ENCODE measurements at regions not wholly inside any gene's neighbourhood (a gene's known extent, or its start where the extent isn't known, plus 50 kb on each side); places are given as distances from the start of the nearest gene placed in this dataset.
A peak's percentile ranks its signal among the peaks of the same experiment; 100 is the strongest.

DNA sequence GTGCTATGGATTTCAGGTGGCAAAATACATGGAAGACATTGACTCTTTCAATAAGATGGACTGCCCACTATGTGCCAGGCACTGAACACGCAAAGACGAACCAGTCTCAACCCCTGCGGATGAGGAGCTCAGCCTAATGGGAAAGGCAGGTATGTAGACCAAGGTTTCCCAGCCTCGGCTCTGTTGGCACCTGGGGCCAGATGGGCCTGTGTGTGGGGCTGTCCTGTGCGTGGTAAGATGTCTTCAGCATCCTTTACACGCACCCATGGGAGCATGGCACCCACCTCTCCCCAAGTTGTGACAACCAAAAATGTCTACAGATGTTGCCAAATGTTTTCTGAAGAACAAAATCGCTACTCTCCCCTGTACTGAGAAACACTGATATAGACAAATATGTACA, 82.6 kb upstream of the FOXQ1 start:
- Histone ChIP-seq H3K27ac (ENCODE audit: low read depth, low read length) (no peak overlapping the region), H4K20me1 (ENCODE audit: insufficient read depth, low read length) (no peaks in the 10 kb centered on the region), H2AFZ (ENCODE audit: low read length) (no peak overlapping the region), H3K4me3 (ENCODE audit: insufficient read depth, low read length) (no peak overlapping the region), H3K9me3 (ENCODE audit: low read depth, low read length) (no peaks in the 10 kb centered on the region), H3K4me2 (ENCODE audit: insufficient read depth, low read length) (no peak overlapping the region), H3K36me3 (ENCODE audit: insufficient read depth, low read length) (no peaks in the 10 kb centered on the region), H3K27me3 (ENCODE audit: insufficient read depth, low read length) (peaks cover 15% of the 10 kb centered on the region), H3K4me1 (ENCODE audit: insufficient read depth, low read length) (no peaks in the 10 kb centered on the region), H3K79me2 (ENCODE audit: insufficient read depth, low read length) (no peaks in the 10 kb centered on the region)
- TF ChIP-seq, protein P1, sequence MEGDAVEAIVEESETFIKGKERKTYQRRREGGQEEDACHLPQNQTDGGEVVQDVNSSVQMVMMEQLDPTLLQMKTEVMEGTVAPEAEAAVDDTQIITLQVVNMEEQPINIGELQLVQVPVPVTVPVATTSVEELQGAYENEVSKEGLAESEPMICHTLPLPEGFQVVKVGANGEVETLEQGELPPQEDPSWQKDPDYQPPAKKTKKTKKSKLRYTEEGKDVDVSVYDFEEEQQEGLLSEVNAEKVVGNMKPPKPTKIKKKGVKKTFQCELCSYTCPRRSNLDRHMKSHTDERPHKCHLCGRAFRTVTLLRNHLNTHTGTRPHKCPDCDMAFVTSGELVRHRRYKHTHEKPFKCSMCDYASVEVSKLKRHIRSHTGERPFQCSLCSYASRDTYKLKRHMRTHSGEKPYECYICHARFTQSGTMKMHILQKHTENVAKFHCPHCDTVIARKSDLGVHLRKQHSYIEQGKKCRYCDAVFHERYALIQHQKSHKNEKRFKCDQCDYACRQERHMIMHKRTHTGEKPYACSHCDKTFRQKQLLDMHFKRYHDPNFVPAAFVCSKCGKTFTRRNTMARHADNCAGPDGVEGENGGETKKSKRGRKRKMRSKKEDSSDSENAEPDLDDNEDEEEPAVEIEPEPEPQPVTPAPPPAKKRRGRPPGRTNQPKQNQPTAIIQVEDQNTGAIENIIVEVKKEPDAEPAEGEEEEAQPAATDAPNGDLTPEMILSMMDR (IDR thresholded peaks at IDR 0.05; ENCODE audit: extremely low read depth, low read depth, low read length), result no peak
- no peak for DNase-seq (ENCODE audit: insufficient read length, low spot score, missing footprints)

DNA sequence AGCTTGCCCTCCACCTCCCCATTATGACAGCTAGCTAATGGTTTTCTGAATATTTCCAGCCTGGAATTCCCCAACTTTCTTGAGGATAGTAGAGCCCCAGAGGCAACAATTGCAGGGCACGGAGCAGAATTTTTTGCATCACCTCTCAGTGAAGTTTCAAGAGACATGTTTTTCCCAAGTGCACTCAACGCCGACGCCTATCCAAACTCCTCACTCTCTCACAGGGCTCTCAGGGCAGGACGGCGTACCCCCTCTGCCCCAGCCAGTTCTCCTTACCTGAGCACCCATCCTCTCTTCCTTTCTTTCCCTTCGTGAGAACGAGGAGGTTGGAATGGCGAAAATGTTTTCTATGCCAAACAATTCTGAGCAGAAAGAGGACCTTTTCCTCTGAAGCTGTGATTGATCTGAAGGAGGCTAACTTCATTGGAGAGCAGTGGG, 83.1 kb upstream of the FOXQ1 start:
- no peak overlapping the region for H2AFZ ChIP-seq (ENCODE audit: low read length)
- H3K4me1 ChIP-seq (ENCODE audit: insufficient read depth, low read length), result no peaks in the 10 kb centered on the region
- no peaks in the 10 kb centered on the region for H3K79me2 ChIP-seq (ENCODE audit: insufficient read depth, low read length)
- H3K36me3 ChIP-seq (ENCODE audit: insufficient read depth, low read length), result no peaks in the 10 kb centered on the region
- no peak overlapping the region for H3K27ac ChIP-seq (ENCODE audit: low read depth, low read length)
- no peaks in the 10 kb centered on the region for H3K9me3 ChIP-seq (ENCODE audit: low read depth, low read length)
- H3K4me3 ChIP-seq (ENCODE audit: insufficient read depth, low read length), result no peak overlapping the region
- peaks cover 15% of the 10 kb centered on the region for H3K27me3 ChIP-seq (ENCODE audit: insufficient read depth, low read length)
- H3K4me2 ChIP-seq (ENCODE audit: insufficient read depth, low read length), result no peak overlapping the region
- H4K20me1 ChIP-seq (ENCODE audit: insufficient read depth, low read length), result no peaks in the 10 kb centered on the region
- TF ChIP-seq, protein P1 (IDR thresholded peaks at IDR 0.05; ENCODE audit: extremely low read depth, low read depth, low read length), result no peak
- DNase-seq (ENCODE audit: insufficient read length, low spot score, missing footprints), result no peak

DNA sequence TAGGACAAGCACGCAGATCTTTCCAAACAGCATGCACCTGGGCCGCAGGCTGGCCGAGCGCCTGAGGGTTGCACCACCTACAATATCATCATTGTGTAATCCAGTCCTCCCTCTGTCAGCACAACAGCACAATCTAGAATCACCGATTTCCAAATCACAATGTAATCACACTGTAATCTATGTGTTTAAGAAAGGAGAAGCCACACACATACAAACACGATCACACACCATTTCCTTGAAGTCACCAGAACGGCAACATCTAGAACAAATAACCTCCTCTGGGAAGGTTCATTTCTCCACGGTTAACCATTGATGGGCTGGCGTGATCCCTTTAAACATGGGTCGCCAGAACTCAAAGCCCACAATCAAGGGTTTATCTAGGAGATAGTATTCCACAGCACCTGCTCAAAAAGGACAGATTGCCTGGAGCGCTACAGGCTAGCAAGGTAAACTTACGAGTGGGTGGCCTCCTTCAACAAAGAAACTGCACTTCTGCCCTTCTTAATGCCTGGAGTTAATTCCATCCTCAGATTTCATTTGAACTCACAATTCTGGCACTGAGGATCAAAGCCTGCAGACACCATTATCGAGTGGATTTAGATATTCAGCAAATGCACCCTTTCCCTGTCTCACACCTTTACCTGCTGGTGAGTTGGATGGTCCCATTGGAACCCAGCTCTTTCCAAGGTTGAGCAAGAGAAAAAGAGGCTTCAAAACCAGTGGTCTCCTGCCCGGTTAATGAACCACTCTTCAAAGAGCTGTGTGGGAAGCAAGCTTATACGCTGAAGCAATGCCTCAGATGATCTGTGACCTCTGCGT, 83.8 kb upstream of the FOXQ1 start:
- H3K27ac ChIP-seq (ENCODE audit: low read depth, low read length), result no peak overlapping the region
- TF ChIP-seq, protein P1 (IDR thresholded peaks at IDR 0.05; ENCODE audit: extremely low read depth, low read depth, low read length), result no peak
- no peak overlapping the region for H3K4me2 ChIP-seq (ENCODE audit: insufficient read depth, low read length)
- peak; percentile 18 for DNase-seq (ENCODE audit: insufficient read length, low spot score, missing footprints)
- H3K36me3 ChIP-seq (ENCODE audit: insufficient read depth, low read length), result no peaks in the 10 kb centered on the region
- no peaks in the 10 kb centered on the region for H3K79me2 ChIP-seq (ENCODE audit: insufficient read depth, low read length)
- no peak overlapping the region for H3K4me3 ChIP-seq (ENCODE audit: insufficient read depth, low read length)
- H3K4me1 ChIP-seq (ENCODE audit: insufficient read depth, low read length), result no peaks in the 10 kb centered on the region
- H3K9me3 ChIP-seq (ENCODE audit: low read depth, low read length), result no peaks in the 10 kb centered on the region
- H4K20me1 ChIP-seq (ENCODE audit: insufficient read depth, low read length), result no peaks in the 10 kb centered on the region
- H3K27me3 ChIP-seq (ENCODE audit: insufficient read depth, low read length), result peaks cover 15% of the 10 kb centered on the region
- H2AFZ ChIP-seq (ENCODE audit: low read length), result no peak overlapping the region

DNA sequence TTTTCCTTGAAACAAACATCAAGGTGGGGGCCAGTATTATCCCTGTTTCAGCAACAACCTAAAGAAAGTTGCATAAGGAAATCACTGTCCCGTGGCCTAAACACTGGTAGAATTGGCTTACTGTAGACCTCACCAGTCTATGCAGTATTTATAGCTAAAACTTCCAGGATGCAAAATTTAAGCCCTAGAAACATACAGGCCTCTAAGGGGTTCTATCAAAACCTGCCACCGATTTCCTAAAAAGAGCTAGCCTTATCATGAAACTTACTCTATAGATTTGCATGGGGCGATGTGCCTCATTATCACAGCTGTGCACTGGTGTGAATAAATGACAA, 84.3 kb upstream of the FOXQ1 start:
- peak; percentile 47 for DNase-seq (ENCODE audit: insufficient read length, low spot score, missing footprints)
- H3K27ac ChIP-seq (ENCODE audit: low read depth, low read length), result no peak overlapping the region
- H3K4me1 ChIP-seq (ENCODE audit: insufficient read depth, low read length), result no peaks in the 10 kb centered on the region
- TF ChIP-seq, protein P1 (IDR thresholded peaks at IDR 0.05; ENCODE audit: extremely low read depth, low read depth, low read length), result no peak
- no peaks in the 10 kb centered on the region for H4K20me1 ChIP-seq (ENCODE audit: insufficient read depth, low read length)
- no peak overlapping the region for H3K4me3 ChIP-seq (ENCODE audit: insufficient read depth, low read length)
- H2AFZ ChIP-seq (ENCODE audit: low read length), result no peak overlapping the region
- no peak overlapping the region for H3K4me2 ChIP-seq (ENCODE audit: insufficient read depth, low read length)
- H3K36me3 ChIP-seq (ENCODE audit: insufficient read depth, low read length), result no peaks in the 10 kb centered on the region
- H3K79me2 ChIP-seq (ENCODE audit: insufficient read depth, low read length), result no peaks in the 10 kb centered on the region
- peaks cover 14% of the 10 kb centered on the region for H3K27me3 ChIP-seq (ENCODE audit: insufficient read depth, low read length)
- no peaks in the 10 kb centered on the region for H3K9me3 ChIP-seq (ENCODE audit: low read depth, low read length)

Measured in osteoblast (primary cell).